ENCODE measurements at regions not wholly inside any gene's neighbourhood (a gene's known extent, or its start where the extent isn't known, plus 50 kb on each side); places are given as distances from the start of the nearest gene placed in this dataset.
A peak's percentile ranks its signal among the peaks of the same experiment; 100 is the strongest.

GRCh38 chr3:157823050-157823449 lies 283.2 kb downstream of the SHOX2 start:
- H3K36me3 ChIP-seq (ENCODE audit: control insufficient read depth, low read depth, low read length): no peaks in the 10 kb centered on the region
- H3K9me3 ChIP-seq (ENCODE audit: control insufficient read depth, low read depth, low read length): no peaks in the 10 kb centered on the region
- peaks cover 13% of the 10 kb centered on the region for H3K4me1 ChIP-seq (ENCODE audit: control insufficient read depth, low read depth, low read length)
- no peak overlapping the region for H3K4me3 ChIP-seq (ENCODE audit: low read length)
- H3K27me3 ChIP-seq (ENCODE audit: control insufficient read depth, insufficient read depth, low read length): no peaks in the 10 kb centered on the region
- no peak overlapping the region for H3K9ac ChIP-seq (ENCODE audit: low read length)
- H3K27ac ChIP-seq (ENCODE audit: low read length): no peak overlapping the region

GRCh38 chr3:157820157-157820517 lies 286.1 kb downstream of the SHOX2 start:
- no peaks in the 10 kb centered on the region for H3K9me3 ChIP-seq (ENCODE audit: control insufficient read depth, low read depth, low read length)
- H3K9ac ChIP-seq (ENCODE audit: low read length): no peak overlapping the region
- peaks cover 13% of the 10 kb centered on the region for H3K4me1 ChIP-seq (ENCODE audit: control insufficient read depth, low read depth, low read length)
- peak overlapping the region; percentile 39 for H3K27ac ChIP-seq (ENCODE audit: low read length)
- H3K36me3 ChIP-seq (ENCODE audit: control insufficient read depth, low read depth, low read length): no peaks in the 10 kb centered on the region
- no peak overlapping the region for H3K4me3 ChIP-seq (ENCODE audit: low read length)
- H3K27me3 ChIP-seq (ENCODE audit: control insufficient read depth, insufficient read depth, low read length): no peaks in the 10 kb centered on the region

DNA sequence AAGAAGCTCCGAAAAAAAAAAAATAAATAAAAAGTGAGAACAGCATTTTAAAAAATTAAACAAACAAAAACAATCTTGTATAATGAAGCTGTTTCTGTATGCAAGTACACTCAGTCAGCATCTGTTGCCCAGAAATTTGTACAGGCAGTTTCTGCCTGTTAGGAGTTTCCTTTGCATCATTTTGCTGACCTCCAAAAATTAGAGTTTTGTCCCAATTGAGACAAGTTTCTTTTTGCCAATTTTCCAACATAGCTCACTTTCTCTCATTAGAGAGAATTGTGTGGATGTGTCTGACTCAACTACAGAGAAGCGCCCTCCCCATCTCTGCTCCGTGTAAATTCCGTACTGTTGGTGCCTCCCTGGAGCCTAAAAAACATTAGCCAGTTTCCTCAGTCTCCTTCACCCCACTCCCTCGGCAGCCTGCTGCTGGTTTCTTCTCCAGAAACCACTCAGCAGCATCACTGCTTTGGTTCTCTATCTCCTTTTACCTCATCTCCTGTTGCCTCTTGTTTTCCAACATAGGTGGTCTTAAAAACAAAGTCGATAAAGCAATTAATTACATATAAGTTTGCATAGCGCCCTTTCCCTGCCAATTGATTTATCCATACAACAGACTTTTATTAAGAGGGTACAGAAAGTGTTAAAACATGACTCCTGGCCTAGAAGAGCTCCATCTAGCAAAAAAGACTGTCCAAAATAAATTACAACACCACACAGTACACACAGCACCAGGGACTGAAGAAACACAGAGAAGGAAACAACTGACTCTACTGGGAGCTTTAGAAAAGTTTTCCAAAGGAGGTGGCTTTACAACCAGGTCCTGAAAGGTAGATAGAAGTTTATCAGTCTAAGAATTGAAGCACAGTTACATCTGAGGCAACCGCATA lies 286.7 kb downstream of the SHOX2 start:
- no peak overlapping the region for H3K9ac ChIP-seq (ENCODE audit: low read length)
- peak overlapping the region; percentile 39 for H3K27ac ChIP-seq (ENCODE audit: low read length)
- H3K36me3 ChIP-seq (ENCODE audit: control insufficient read depth, low read depth, low read length): no peaks in the 10 kb centered on the region
- peak overlapping the region; percentile 9 for H3K4me3 ChIP-seq (ENCODE audit: low read length)
- no peaks in the 10 kb centered on the region for H3K27me3 ChIP-seq (ENCODE audit: control insufficient read depth, insufficient read depth, low read length)
- no peaks in the 10 kb centered on the region for H3K9me3 ChIP-seq (ENCODE audit: control insufficient read depth, low read depth, low read length)
- peaks cover 13% of the 10 kb centered on the region for H3K4me1 ChIP-seq (ENCODE audit: control insufficient read depth, low read depth, low read length)

DNA sequence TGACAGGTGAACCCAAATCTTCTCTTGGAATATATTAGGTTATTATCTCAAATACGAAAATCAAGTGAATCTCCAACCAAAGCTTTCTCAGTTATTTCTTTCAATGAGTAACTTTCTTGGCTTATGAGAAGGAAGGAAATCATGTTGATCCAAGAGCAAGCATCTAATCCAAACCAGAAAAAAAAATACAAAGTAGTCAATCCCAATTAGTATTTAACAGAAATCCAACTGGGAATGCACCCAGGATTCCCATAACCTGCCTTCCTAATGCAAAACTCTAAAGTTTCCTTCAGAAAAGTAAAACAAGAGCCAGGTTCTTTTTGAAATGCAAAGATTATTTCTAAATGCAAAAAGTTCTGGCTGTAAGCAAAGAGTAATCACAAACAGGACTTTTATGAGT lies 289.3 kb downstream of the SHOX2 start:
- Histone ChIP-seq H3K9me3 (ENCODE audit: control insufficient read depth, low read depth, low read length) (no peaks in the 10 kb centered on the region), H3K4me3 (ENCODE audit: low read length) (no peak overlapping the region), H3K36me3 (ENCODE audit: control insufficient read depth, low read depth, low read length) (no peaks in the 10 kb centered on the region), H3K27ac (ENCODE audit: low read length) (no peak overlapping the region), H3K9ac (ENCODE audit: low read length) (no peak overlapping the region), H3K4me1 (ENCODE audit: control insufficient read depth, low read depth, low read length) (peaks cover 13% of the 10 kb centered on the region), H3K27me3 (ENCODE audit: control insufficient read depth, insufficient read depth, low read length) (no peaks in the 10 kb centered on the region)

DNA sequence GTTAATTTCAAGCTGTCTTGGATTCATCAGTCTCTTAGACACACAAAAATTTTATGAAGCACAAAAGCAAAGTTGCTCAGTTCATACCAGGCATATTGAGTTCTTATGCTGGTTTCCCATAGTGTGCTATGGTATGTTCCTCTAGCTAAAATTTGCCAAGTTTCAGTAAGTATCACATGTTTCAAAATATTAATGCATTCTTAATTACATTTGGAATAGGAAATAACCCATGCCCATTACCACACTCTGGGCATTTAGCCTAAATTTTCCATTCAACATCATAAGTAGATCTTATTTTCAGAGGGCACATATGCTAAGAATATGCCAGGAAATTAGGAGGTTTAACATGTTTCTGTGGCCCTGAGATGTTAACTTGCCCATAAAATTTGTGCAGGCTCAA lies 289.9 kb downstream of the SHOX2 start:
- H3K4me3 ChIP-seq (ENCODE audit: low read length): no peak overlapping the region
- H3K36me3 ChIP-seq (ENCODE audit: control insufficient read depth, low read depth, low read length): no peaks in the 10 kb centered on the region
- no peak overlapping the region for H3K9ac ChIP-seq (ENCODE audit: low read length)
- no peaks in the 10 kb centered on the region for H3K27me3 ChIP-seq (ENCODE audit: control insufficient read depth, insufficient read depth, low read length)
- no peak overlapping the region for H3K27ac ChIP-seq (ENCODE audit: low read length)
- no peaks in the 10 kb centered on the region for H3K9me3 ChIP-seq (ENCODE audit: control insufficient read depth, low read depth, low read length)
- H3K4me1 ChIP-seq (ENCODE audit: control insufficient read depth, low read depth, low read length): peaks cover 13% of the 10 kb centered on the region

DNA sequence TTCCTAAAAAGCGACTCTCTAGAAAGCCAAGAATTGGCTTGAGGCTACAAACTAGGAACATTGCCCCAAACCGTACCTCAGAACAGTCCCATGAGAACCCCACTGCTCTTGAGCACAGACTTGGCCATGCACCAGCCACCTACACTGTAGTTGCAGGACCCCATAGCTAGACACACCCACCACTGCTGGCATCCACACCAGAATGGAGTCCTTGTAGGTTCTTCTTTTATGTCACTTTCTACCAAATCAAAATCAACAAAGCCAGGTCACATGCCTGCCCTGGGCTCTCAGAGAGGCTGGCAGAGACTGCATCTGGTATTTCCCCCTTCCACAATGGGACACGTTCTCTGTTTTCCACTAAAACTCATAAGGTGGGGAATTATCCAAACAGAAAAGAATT lies 290.5 kb downstream of the SHOX2 start:
- H3K9me3 ChIP-seq (ENCODE audit: control insufficient read depth, low read depth, low read length): no peaks in the 10 kb centered on the region
- H3K36me3 ChIP-seq (ENCODE audit: control insufficient read depth, low read depth, low read length): no peaks in the 10 kb centered on the region
- H3K9ac ChIP-seq (ENCODE audit: low read length): no peak overlapping the region
- no peaks in the 10 kb centered on the region for H3K27me3 ChIP-seq (ENCODE audit: control insufficient read depth, insufficient read depth, low read length)
- H3K4me1 ChIP-seq (ENCODE audit: control insufficient read depth, low read depth, low read length): peaks cover 13% of the 10 kb centered on the region
- no peak overlapping the region for H3K4me3 ChIP-seq (ENCODE audit: low read length)
- no peak overlapping the region for H3K27ac ChIP-seq (ENCODE audit: low read length)

- Histone ChIP-seq H3K4me1 (ENCODE audit: control insufficient read depth, low read depth, low read length) (no peaks in the 10 kb centered on the region), H3K4me3 (ENCODE audit: low read length) (no peak overlapping the region), H3K36me3 (ENCODE audit: control insufficient read depth, low read depth, low read length) (no peaks in the 10 kb centered on the region), H3K9me3 (ENCODE audit: control insufficient read depth, low read depth, low read length) (no peaks in the 10 kb centered on the region), H3K9ac (ENCODE audit: low read length) (no peak overlapping the region), H3K27ac (ENCODE audit: low read length) (no peak overlapping the region), H3K27me3 (ENCODE audit: control insufficient read depth, insufficient read depth, low read length) (no peaks in the 10 kb centered on the region)
Measured at GRCh38 chr3:157810924-157811718, 295.1 kb downstream of the SHOX2 start.

DNA sequence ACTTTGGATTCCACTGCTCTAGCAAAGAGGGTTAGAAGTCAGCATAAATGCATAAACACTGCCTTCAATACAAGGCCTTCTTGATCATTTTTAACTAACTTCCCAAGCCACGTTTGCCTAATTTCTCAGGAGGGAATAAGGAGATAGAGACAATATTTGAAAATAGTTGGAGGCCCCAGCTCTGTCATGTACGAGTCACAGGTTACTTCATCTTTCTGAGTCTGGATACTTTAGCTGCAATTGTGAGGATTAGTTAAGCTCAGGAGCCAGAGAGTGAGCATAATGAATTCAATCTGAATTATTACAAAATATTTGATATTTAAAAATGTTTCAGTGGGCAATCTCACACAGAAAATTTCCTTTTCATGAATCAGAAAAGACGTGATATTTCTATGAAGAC lies 298.9 kb downstream of the SHOX2 start:
- no peak overlapping the region for H3K27ac ChIP-seq (ENCODE audit: low read length)
- no peaks in the 10 kb centered on the region for H3K9me3 ChIP-seq (ENCODE audit: control insufficient read depth, low read depth, low read length)
- no peaks in the 10 kb centered on the region for H3K36me3 ChIP-seq (ENCODE audit: control insufficient read depth, low read depth, low read length)
- H3K27me3 ChIP-seq (ENCODE audit: control insufficient read depth, insufficient read depth, low read length): no peaks in the 10 kb centered on the region
- no peak overlapping the region for H3K4me3 ChIP-seq (ENCODE audit: low read length)
- no peak overlapping the region for H3K9ac ChIP-seq (ENCODE audit: low read length)
- no peaks in the 10 kb centered on the region for H3K4me1 ChIP-seq (ENCODE audit: control insufficient read depth, low read depth, low read length)

DNA sequence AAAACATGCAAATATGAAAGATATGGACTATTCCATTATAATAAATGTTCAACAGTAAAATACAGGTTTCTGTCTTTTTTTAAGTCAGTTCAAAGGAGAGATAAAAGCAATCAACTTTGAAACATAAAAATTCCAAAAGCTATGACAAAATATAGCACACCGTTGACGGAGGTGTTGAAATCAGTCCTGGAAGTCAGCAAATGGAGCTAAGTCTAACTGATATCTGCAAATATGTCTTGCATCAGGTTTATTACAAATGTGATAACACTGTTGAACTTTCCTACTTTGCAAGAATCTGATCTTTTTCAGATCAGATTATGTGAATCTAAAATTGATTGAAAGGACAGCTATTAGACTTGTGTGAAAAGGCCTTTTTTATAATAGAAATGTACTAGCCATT lies 300.7 kb downstream of the SHOX2 start:
- no peak overlapping the region for H3K27ac ChIP-seq (ENCODE audit: low read length)
- H3K4me3 ChIP-seq (ENCODE audit: low read length): no peak overlapping the region
- H3K27me3 ChIP-seq (ENCODE audit: control insufficient read depth, insufficient read depth, low read length): no peaks in the 10 kb centered on the region
- no peaks in the 10 kb centered on the region for H3K36me3 ChIP-seq (ENCODE audit: control insufficient read depth, low read depth, low read length)
- H3K9me3 ChIP-seq (ENCODE audit: control insufficient read depth, low read depth, low read length): no peaks in the 10 kb centered on the region
- H3K9ac ChIP-seq (ENCODE audit: low read length): no peak overlapping the region
- H3K4me1 ChIP-seq (ENCODE audit: control insufficient read depth, low read depth, low read length): no peaks in the 10 kb centered on the region

DNA sequence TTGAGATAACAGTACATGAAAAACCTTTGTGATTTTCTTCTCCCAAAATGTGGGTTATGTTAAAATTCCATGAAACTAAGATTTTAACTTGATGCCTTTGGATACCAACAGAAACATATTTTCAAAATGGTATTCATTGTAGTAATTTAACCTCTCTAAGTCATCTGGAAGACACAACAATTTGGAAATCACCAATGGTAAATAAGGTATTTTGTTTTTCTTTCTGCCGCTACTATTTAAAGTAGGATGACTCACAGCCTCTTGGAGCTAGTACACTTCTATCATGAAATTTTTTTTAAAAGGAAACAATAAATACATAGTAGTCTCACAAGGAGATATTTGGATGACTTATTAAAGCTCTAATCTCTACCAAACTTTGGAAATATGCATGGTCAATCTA lies 291.6 kb upstream of the VEPH1 start:
- H3K9ac ChIP-seq (ENCODE audit: low read length): no peak overlapping the region
- H3K4me1 ChIP-seq (ENCODE audit: control insufficient read depth, low read depth, low read length): no peaks in the 10 kb centered on the region
- no peak overlapping the region for H3K4me3 ChIP-seq (ENCODE audit: low read length)
- H3K36me3 ChIP-seq (ENCODE audit: control insufficient read depth, low read depth, low read length): no peaks in the 10 kb centered on the region
- H3K27me3 ChIP-seq (ENCODE audit: control insufficient read depth, insufficient read depth, low read length): no peaks in the 10 kb centered on the region
- H3K27ac ChIP-seq (ENCODE audit: low read length): no peak overlapping the region
- no peaks in the 10 kb centered on the region for H3K9me3 ChIP-seq (ENCODE audit: control insufficient read depth, low read depth, low read length)

- H3K27me3 ChIP-seq (ENCODE audit: control insufficient read depth, insufficient read depth, low read length): no peaks in the 10 kb centered on the region
- H3K4me3 ChIP-seq (ENCODE audit: low read length): no peak overlapping the region
- H3K9me3 ChIP-seq (ENCODE audit: control insufficient read depth, low read depth, low read length): no peaks in the 10 kb centered on the region
- H3K9ac ChIP-seq (ENCODE audit: low read length): no peak overlapping the region
- no peaks in the 10 kb centered on the region for H3K4me1 ChIP-seq (ENCODE audit: control insufficient read depth, low read depth, low read length)
- H3K27ac ChIP-seq (ENCODE audit: low read length): no peak overlapping the region
- no peaks in the 10 kb centered on the region for H3K36me3 ChIP-seq (ENCODE audit: control insufficient read depth, low read depth, low read length)
Measured at GRCh38 chr3:157793745-157794144, 290.5 kb upstream of the VEPH1 start.

- Histone ChIP-seq H3K27me3 (ENCODE audit: control insufficient read depth, insufficient read depth, low read length) (no peaks in the 10 kb centered on the region), H3K36me3 (ENCODE audit: control insufficient read depth, low read depth, low read length) (no peaks in the 10 kb centered on the region), H3K4me3 (ENCODE audit: low read length) (no peak overlapping the region), H3K4me1 (ENCODE audit: control insufficient read depth, low read depth, low read length) (no peaks in the 10 kb centered on the region), H3K9ac (ENCODE audit: low read length) (no peak overlapping the region), H3K27ac (ENCODE audit: low read length) (no peak overlapping the region), H3K9me3 (ENCODE audit: control insufficient read depth, low read depth, low read length) (no peaks in the 10 kb centered on the region)
Measured at GRCh38 chr3:157789162-157789561, 285.9 kb upstream of the VEPH1 start.
